K562 (cell line): ENCODE measurements at regions not wholly inside any gene's neighbourhood (a gene's known extent, or its start where the extent isn't known, plus 50 kb on each side); places are given as distances from the start of the nearest gene placed in this dataset.

Experiments
- ATAC-seq: fragments of 200-7000 bp; cut with Tn5 transposase; 3 replicates; pipeline ENCODE4 v1.9.1; 2020; ENCODE audit warnings: moderate library complexity
- BruUV-seq: library from RNA; stranded (reverse); fragments of 400-500 nt; replicated peaks from 2 replicates; lab custom pipeline; 2021; lab: Mats Ljungman, UMichigan
- CTCF ChIA-PET: fragments of 300-600 bp; formaldehyde crosslinking; extraction: SDS; loops from one replicate; lab custom pipeline; 2021; ENCODE audit warnings: low intra/inter-chr PET ratio; lab: Yijun Ruan, JAX
- POLR2A ChIA-PET: fragments of 300-600, 350-650 bp; sonication (Branson Sonifier 250); formaldehyde crosslinking; extraction: SDS; loops from one replicate; lab custom pipeline; 2021; ENCODE audit warnings: antibody characterized with exemption, inconsistent platforms; lab: Yijun Ruan, JAX
- DNase-seq, 4 experiments: peaks; one replicate each; pipeline versions ENCODE4 v3.0.0 to v3.0.0-alpha.2; 2011 to 2018; ENCODE audit warnings: low spot score in 3 of 4, mixed read lengths in 3 of 4; ENCODE audit errors: extremely low read depth in 1 of 4
- FAIRE-seq: peaks from 2 replicates; lab custom pipeline; 2011; peaks lifted over from hg19 to GRCh38; lab: Jason Lieb, UNC
- H2AFZ ChIP-seq: 2 replicates; pipeline ENCODE4 v1.6.0; 2011; ENCODE audit warnings: low read depth, low read length, control low read depth, inconsistent platforms
- H3K27ac ChIP-seq: fragments of 200-600 bp; 3 replicates; pipeline ENCODE4 v1.8.0; 2011; ENCODE audit warnings: low read depth, mild to moderate bottlenecking, control low read depth, inconsistent platforms, low read length, moderate library complexity, mixed read lengths; ENCODE audit errors: extremely low read depth
- H3K27me3 ChIP-seq, 2 experiments: fragments of 300-600 bp in 1 of 2; 2 replicates in 1 of 2; 3 replicates in 1 of 2; pipeline versions ENCODE4 v1.6.0 to v1.8.0; 2011; ENCODE audit warnings: inconsistent platforms in 2 of 2, low read length in 2 of 2, mild to moderate bottlenecking in 1 of 2, mixed read lengths in 1 of 2, moderate library complexity in 1 of 2; ENCODE audit not compliant: control insufficient read depth in 2 of 2, insufficient read depth in 2 of 2
- H3K36me3 ChIP-seq: fragments of 300-600 bp; 3 replicates; pipeline ENCODE4 v1.8.0; 2011; ENCODE audit warnings: mild to moderate bottlenecking, low read length, inconsistent platforms; ENCODE audit not compliant: control insufficient read depth, insufficient read depth
- H3K4me1 ChIP-seq, 2 experiments: fragments of 200-600 bp in 1 of 2; replicated peaks in 1 of 2; 2 replicates in 1 of 2; 3 replicates in 1 of 2; pipeline versions ENCODE4 v1.5.1 to v1.8.0; 2011; ENCODE audit warnings: inconsistent platforms in 2 of 2, low read length in 2 of 2, mild to moderate bottlenecking in 1 of 2, mixed read lengths in 1 of 2, moderate library complexity in 1 of 2; ENCODE audit not compliant: control insufficient read depth in 2 of 2, insufficient read depth in 2 of 2
- H3K4me2 ChIP-seq: 2 replicates; pipeline ENCODE4 v1.6.1; 2011; ENCODE audit warnings: low read length, control low read depth, inconsistent platforms, mixed read lengths; ENCODE audit not compliant: insufficient read depth
- H3K4me3 ChIP-seq: fragments of 200-600 bp; sonication (generic), shearing (Covaris generic); 2 replicates; pipeline ENCODE4 v1.5.1; 2016; ENCODE audit warnings: control low read depth, inconsistent platforms
- H3K79me2 ChIP-seq: fragments of 200-600 bp; 3 replicates; pipeline ENCODE4 v1.8.0; 2011; ENCODE audit warnings: low read length, inconsistent platforms; ENCODE audit not compliant: control insufficient read depth, insufficient read depth
- H3K9ac ChIP-seq, 2 experiments: 2 replicates each; pipeline versions ENCODE4 v1.6.0 to v1.6.1; 2011; ENCODE audit warnings: low read depth in 2 of 2, low read length in 2 of 2, control low read depth in 1 of 2, inconsistent platforms in 1 of 2, mild to moderate bottlenecking in 1 of 2, mixed read lengths in 1 of 2; ENCODE audit not compliant: insufficient read depth in 1 of 2
- H3K9me1 ChIP-seq: one replicate; pipeline ENCODE4 v1.6.0; 2011; ENCODE audit warnings: inconsistent platforms, mild to moderate bottlenecking, low read length, moderate library complexity; ENCODE audit not compliant: control insufficient read depth, insufficient read depth
- H3K9me3 ChIP-seq: replicated peaks from 2 replicates; pipeline ENCODE4 v1.5.1; 2011; ENCODE audit warnings: low read depth, low read length, inconsistent platforms; ENCODE audit not compliant: control insufficient read depth, insufficient read depth
- H4K20me1 ChIP-seq: replicated peaks from 2 replicates; pipeline ENCODE4 v1.6.1; 2011; ENCODE audit warnings: low read length, inconsistent platforms, mixed read lengths; ENCODE audit not compliant: control insufficient read depth, insufficient read depth
- BCOR ChIP-seq: fragments of 450-650 bp; IDR thresholded peaks from 2 replicates; pipeline ENCODE4 v1.6.1; 2016
- CEBPB ChIP-seq: fragments of 450-650 bp; IDR thresholded peaks from 2 replicates; pipeline ENCODE4 v1.6.1; 2016; ENCODE audit warnings: missing genetic modification characterization, missing compliant biosample characterization
- GTF2B ChIP-seq: IDR thresholded peaks from 2 replicates; pipeline ENCODE4 v1.6.1; 2011; ENCODE audit not compliant: insufficient read length; ENCODE audit errors: extremely low read depth
- HMG20B ChIP-seq: fragments of 250-450 bp; sonication (Bioruptor Pico); IDR thresholded peaks from 2 replicates; pipeline ENCODE4 v1.5.0; 2021; ENCODE audit warnings: mild to moderate bottlenecking
- KAT8 ChIP-seq: fragments of 450-650 bp; IDR thresholded peaks from 2 replicates; pipeline ENCODE4 v1.6.1; 2016; ENCODE audit warnings: low read depth, mild to moderate bottlenecking
- KDM1A ChIP-seq, 2 experiments: fragments of 450-650 bp; IDR thresholded peaks; 2 replicates each; pipeline ENCODE4 v1.6.1; 2016; ENCODE audit warnings: mild to moderate bottlenecking in 2 of 2
- MAX ChIP-seq: sonication (generic); formaldehyde crosslinking; IDR thresholded peaks from 2 replicates; pipeline ENCODE4 v1.9.0; 2022; ENCODE audit warnings: mild to moderate bottlenecking, missing genetic modification reagents
- MCM3 ChIP-seq: fragments of 450-650 bp; IDR thresholded peaks from 2 replicates; pipeline ENCODE4 v1.6.1; 2016
- MNT ChIP-seq, 2 experiments: fragments of 450-650 bp; conservative IDR thresholded peaks; 2 replicates each; pipeline ENCODE4 v1.6.1; 2017; ENCODE audit warnings: mild to moderate bottlenecking in 2 of 2, moderate library complexity in 2 of 2
- NFATC3 ChIP-seq: fragments of 450-650 bp; IDR thresholded peaks from 2 replicates; pipeline ENCODE4 v1.6.1; 2017; ENCODE audit warnings: mild to moderate bottlenecking
- OTX1 ChIP-seq: fragments of 450-650 bp; formaldehyde crosslinking; IDR thresholded peaks from 2 replicates; pipeline ENCODE4 v1.4.0; 2022; ENCODE audit warnings: mild to moderate bottlenecking
- RB1 ChIP-seq: fragments of 450-650 bp; IDR thresholded peaks from 2 replicates; pipeline ENCODE4 v1.6.1; 2017; ENCODE audit warnings: low read depth, mild to moderate bottlenecking
- RBM15 ChIP-seq: fragments of 200-400 bp; formaldehyde crosslinking; IDR thresholded peaks from 2 replicates; pipeline ENCODE4 v1.6.1; 2018; ENCODE audit warnings: mild to moderate bottlenecking, low read length, moderate library complexity; ENCODE audit not compliant: insufficient read depth
- SMARCC2 ChIP-seq: fragments of 450-650 bp; IDR thresholded peaks from 2 replicates; pipeline ENCODE4 v1.6.1; 2017; ENCODE audit warnings: antibody characterized with exemption, moderate library complexity, mild to moderate bottlenecking, low read depth
- SMARCE1 ChIP-seq: fragments of 450-650 bp; IDR thresholded peaks from 2 replicates; pipeline ENCODE4 v1.7.1; 2016; ENCODE audit warnings: mild to moderate bottlenecking
- U2AF1 ChIP-seq: fragments of 200-400 bp; formaldehyde crosslinking; optimal IDR thresholded peaks from 2 replicates; pipeline ENCODE3; 2017; ENCODE audit warnings: mild to moderate bottlenecking, low read depth, low read length, moderate library complexity
- ZNF143 ChIP-seq: sonication (generic); formaldehyde crosslinking; IDR thresholded peaks from 2 replicates; pipeline ENCODE4 v1.9.0; 2022; ENCODE audit warnings: mild to moderate bottlenecking, missing genetic modification reagents
- ZNF316 ChIP-seq: fragments of 450-650 bp; IDR thresholded peaks from 2 replicates; pipeline ENCODE4 v1.6.1; 2016
- ZSCAN29 ChIP-seq: fragments of 450-650 bp; IDR thresholded peaks from 2 replicates; pipeline ENCODE4 v1.6.1; 2017
- WGBS: fragments of 100-300 bp; shearing (Covaris generic); methylation state at CpG from one replicate; pipeline ENCODE4 v1.1.6; 2016; ENCODE audit warnings: low coverage, mixed read lengths; ENCODE audit not compliant: insufficient coverage; ENCODE audit errors: missing lambda C conversion rate; 5-methylcytosine and 5-hydroxymethylcytosine counted together
- in situ Hi-C: fragments of 300-500 bp; cut with MboI; formaldehyde crosslinking; loops from 4 replicates; pipeline ENCODE4 v1.15.0; 2018; ENCODE audit warnings: inconsistent platforms, mixed read lengths
- intact Hi-C: fragments of 100-400 bp; cut with micrococcal nuclease; formaldehyde crosslinking; loops from 2 replicates; pipeline ENCODE4 v1.14.2; 2022

GRCh38 chrX:67781132-67781531 lies 237.3 kb downstream of the AR start:
- WGBS = 3% methylated on average over 3 of the region's 3 CpGs
- Histone ChIP-seq H3K79me2 (no peaks in the 10 kb centered on the region), H3K27ac (no peak overlapping the region; the same call in 2 of the 3 replicates), H3K9ac (no peak overlapping the region), H3K27me3 (no peaks in the 10 kb centered on the region), H3K4me1 (no peaks in the 10 kb centered on the region), H3K9me3 (no peaks in the 10 kb centered on the region), H4K20me1 (no peaks in the 10 kb centered on the region), H3K9me1 (no peaks in the 10 kb centered on the region), H2AFZ (no peak overlapping the region), H3K4me3 (no peak overlapping the region), H3K4me2 (no peak overlapping the region), H3K36me3 (no peaks in the 10 kb centered on the region)
- in situ Hi-C loops (no loop called here), intact Hi-C loops (no loop called here)
- FAIRE-seq = no peak
- BruUV-seq = no TSS peak
- no peak for DNase-seq
- peak; percentile 38; the same call in 2 of the 3 replicates for ATAC-seq
- CTCF ChIA-PET = no interaction called here
- POLR2A ChIA-PET = interaction anchor here (0.6 kb wide), 1 partner anchor 18 kb away, joined by 3 read pairs; no protein-coding TSS in a partner anchor
- TF ChIP-seq SMARCE1 = no peak
- no peak for TF ChIP-seq KAT8
- TF ChIP-seq CEBPB = no peak
- no peak for TF ChIP-seq BCOR
- TF ChIP-seq SMARCC2 = no peak

GRCh38 chrX:67784712-67785111 lies 240.9 kb downstream of the AR start:
- Histone ChIP-seq H3K79me2 (no peaks in the 10 kb centered on the region), H3K4me1 (no peaks in the 10 kb centered on the region), H2AFZ (no peak overlapping the region), H3K27ac (no peak overlapping the region), H3K9me1 (no peaks in the 10 kb centered on the region), H4K20me1 (no peaks in the 10 kb centered on the region), H3K9ac (no peak overlapping the region), H3K27me3 (no peaks in the 10 kb centered on the region), H3K9me3 (no peaks in the 10 kb centered on the region), H3K4me3 (no peak overlapping the region), H3K4me2 (no peak overlapping the region), H3K36me3 (no peaks in the 10 kb centered on the region)
- BruUV-seq = no TSS peak
- CTCF ChIA-PET = no interaction called here
- POLR2A ChIA-PET = no interaction called here
- 0% methylated on average over 2 of the region's 2 CpGs for WGBS
- no peak for DNase-seq
- no peak for ATAC-seq
- FAIRE-seq = no peak
- in situ Hi-C loops (no loop called here), intact Hi-C loops (no loop called here)
- TF ChIP-seq ZNF143 (CRISPR knock-in tag) (no peak), NFATC3 (no peak), HMG20B (CRISPR knock-in tag) (no peak), KDM1A (IDR thresholded peaks at IDR 0.05) (no peak), MAX (CRISPR knock-in tag) (no peak), RBM15 (no peak), ZSCAN29 (no peak), GTF2B (no peak), MNT (conservative IDR thresholded peaks at IDR 0.05) (no peak), MCM3 (no peak), OTX1 (CRISPR knock-in tag) (no peak), ZNF316 (no peak), U2AF1 (no peak), RB1 (no peak)
